ENCODE measurements at regions not wholly inside any gene's neighbourhood (a gene's known extent, or its start where the extent isn't known, plus 50 kb on each side); places are given as distances from the start of the nearest gene placed in this dataset.

- no peak for TF ChIP-seq SUZ12 (IDR thresholded peaks at IDR 0.05; ENCODE audit: extremely low read depth, insufficient read depth, insufficient read length)
- TF ChIP-seq YY1 (IDR thresholded peaks at IDR 0.05; ENCODE audit: insufficient read depth, insufficient read length) = no peak
- no peak for TF ChIP-seq ZNF274 (IDR thresholded peaks at IDR 0.05; ENCODE audit: low read depth, low read length)
Observed at GRCh38 chr1:94624203-94624602, 82.6 kb upstream of the F3 start.
